ENCODE measurements at regions not wholly inside any gene's neighbourhood (a gene's known extent, or its start where the extent isn't known, plus 50 kb on each side); places are given as distances from the start of the nearest gene placed in this dataset.

DNA sequence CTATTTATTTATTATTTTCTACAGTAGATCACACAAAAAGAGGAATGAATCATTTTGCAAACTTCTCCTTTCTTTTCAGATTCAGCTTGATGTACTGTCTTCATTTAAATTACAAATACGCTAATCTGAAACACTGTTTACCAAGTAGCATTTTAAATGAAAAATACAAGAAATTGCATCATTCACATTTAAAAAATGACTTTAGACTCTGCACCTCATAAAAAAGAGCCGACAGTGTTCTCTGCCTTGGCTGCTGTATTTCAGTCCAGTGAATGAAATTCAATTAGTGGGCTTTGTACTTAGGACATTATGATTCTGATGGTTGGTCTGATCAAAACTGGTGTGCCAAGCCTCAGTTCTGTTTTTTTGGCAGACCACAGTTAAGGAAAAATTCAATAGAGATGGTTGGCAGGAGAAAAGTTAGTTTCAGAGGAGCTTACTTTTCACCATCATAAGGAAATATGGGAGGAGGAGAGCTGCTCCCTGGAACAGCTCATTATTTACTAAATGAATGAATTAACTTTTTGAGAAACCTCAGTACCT is 222.4 kb upstream of the ESRRG start:
- Histone ChIP-seq H3K4me1 (no peaks in the 10 kb centered on the region), H3K27me3 (no peaks in the 10 kb centered on the region), H3K36me3 (no peaks in the 10 kb centered on the region), H3K9me3 (no peaks in the 10 kb centered on the region), H3K4me3 (no peak overlapping the region), H3K27ac (no peak overlapping the region)
- DNase-seq (ENCODE audit: low spot score): no peak
- TF ChIP-seq, protein P1, sequence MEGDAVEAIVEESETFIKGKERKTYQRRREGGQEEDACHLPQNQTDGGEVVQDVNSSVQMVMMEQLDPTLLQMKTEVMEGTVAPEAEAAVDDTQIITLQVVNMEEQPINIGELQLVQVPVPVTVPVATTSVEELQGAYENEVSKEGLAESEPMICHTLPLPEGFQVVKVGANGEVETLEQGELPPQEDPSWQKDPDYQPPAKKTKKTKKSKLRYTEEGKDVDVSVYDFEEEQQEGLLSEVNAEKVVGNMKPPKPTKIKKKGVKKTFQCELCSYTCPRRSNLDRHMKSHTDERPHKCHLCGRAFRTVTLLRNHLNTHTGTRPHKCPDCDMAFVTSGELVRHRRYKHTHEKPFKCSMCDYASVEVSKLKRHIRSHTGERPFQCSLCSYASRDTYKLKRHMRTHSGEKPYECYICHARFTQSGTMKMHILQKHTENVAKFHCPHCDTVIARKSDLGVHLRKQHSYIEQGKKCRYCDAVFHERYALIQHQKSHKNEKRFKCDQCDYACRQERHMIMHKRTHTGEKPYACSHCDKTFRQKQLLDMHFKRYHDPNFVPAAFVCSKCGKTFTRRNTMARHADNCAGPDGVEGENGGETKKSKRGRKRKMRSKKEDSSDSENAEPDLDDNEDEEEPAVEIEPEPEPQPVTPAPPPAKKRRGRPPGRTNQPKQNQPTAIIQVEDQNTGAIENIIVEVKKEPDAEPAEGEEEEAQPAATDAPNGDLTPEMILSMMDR (IDR thresholded peaks at IDR 0.05): no peak

DNA sequence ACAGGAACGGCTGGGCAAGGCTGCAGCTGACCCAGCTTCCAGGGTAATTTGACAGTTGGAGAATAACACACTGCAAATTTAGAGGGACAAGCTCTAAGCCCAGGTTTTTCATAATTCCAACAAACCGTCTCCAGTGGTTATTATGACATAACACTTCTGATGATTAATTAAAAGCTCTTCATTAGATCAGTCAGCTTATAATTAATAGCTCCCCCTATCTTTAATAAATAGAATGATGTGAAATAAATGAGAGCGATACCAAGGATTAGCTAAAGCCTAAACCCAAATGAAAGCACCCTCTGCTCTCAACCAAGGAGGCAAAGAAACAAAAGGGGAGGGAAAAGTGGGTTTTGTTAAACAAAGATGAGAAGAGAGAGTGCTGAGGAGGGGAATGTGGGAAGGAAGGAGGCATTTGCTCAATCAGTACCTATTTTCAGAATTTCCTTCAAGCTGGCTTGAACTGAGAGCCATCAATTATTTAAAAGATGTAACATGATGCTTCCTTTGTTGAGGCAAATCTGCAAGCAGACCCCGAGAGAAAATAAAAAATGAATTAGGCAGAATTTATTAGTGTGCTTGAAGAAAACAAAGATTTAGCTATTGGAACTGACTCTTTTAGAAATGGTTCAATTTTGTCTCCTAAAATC is 221.8 kb upstream of the ESRRG start:
- Histone ChIP-seq H3K27ac (no peak overlapping the region), H3K4me1 (no peaks in the 10 kb centered on the region), H3K27me3 (no peaks in the 10 kb centered on the region), H3K36me3 (no peaks in the 10 kb centered on the region), H3K9me3 (no peaks in the 10 kb centered on the region), H3K4me3 (no peak overlapping the region)
- no peak for DNase-seq (ENCODE audit: low spot score)
- TF ChIP-seq, protein P1 (IDR thresholded peaks at IDR 0.05): no peak

DNA sequence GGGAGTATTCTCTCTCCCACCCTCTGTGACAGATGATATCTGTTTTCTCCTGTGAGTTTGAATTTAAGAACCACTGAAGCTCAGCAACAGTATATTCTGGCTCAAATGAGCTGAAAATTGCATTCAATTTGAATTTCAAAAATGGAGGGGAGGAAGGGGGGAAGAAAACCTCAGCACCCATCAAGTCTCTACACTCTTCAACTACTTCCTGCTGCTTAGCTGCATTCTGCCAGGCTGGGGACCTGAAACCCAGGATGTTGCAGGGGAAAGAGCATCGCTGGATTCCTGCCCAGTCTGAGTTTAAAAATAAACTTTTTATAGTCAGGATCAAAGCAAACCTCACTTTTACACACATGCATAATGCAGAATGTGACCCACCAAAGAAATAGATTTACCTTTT is 214.3 kb upstream of the ESRRG start:
- Histone ChIP-seq H3K4me3 (no peak overlapping the region), H3K27ac (no peak overlapping the region), H3K9me3 (no peaks in the 10 kb centered on the region), H3K36me3 (no peaks in the 10 kb centered on the region), H3K4me1 (no peaks in the 10 kb centered on the region), H3K27me3 (no peaks in the 10 kb centered on the region)
- no peak for DNase-seq (ENCODE audit: low spot score)
- TF ChIP-seq, protein P1 (IDR thresholded peaks at IDR 0.05): no peak

DNA sequence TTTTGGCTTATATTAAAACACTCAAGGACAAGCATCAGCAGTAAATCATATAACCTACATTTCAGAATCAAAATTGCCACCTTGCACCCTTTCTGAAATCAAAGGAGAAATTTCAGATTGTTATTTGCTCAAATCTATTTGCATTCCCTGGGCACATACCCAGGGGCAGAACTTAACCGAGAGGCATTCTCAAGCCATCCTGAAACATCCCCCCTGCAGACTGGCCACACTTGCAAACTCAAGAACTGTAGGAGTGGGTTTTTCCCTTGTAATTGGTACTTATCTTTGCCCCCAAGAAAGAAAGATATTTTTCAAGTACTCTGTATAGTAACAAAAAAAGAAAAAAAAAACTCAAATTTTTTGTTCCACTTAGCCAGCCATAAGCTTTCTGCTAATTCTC is 213.6 kb upstream of the ESRRG start:
- H3K9me3 ChIP-seq: no peaks in the 10 kb centered on the region
- H3K4me1 ChIP-seq: no peaks in the 10 kb centered on the region
- no peak for DNase-seq (ENCODE audit: low spot score)
- H3K4me3 ChIP-seq: no peak overlapping the region
- no peaks in the 10 kb centered on the region for H3K36me3 ChIP-seq
- H3K27me3 ChIP-seq: no peaks in the 10 kb centered on the region
- TF ChIP-seq, protein P1 (IDR thresholded peaks at IDR 0.05): no peak
- no peak overlapping the region for H3K27ac ChIP-seq

DNA sequence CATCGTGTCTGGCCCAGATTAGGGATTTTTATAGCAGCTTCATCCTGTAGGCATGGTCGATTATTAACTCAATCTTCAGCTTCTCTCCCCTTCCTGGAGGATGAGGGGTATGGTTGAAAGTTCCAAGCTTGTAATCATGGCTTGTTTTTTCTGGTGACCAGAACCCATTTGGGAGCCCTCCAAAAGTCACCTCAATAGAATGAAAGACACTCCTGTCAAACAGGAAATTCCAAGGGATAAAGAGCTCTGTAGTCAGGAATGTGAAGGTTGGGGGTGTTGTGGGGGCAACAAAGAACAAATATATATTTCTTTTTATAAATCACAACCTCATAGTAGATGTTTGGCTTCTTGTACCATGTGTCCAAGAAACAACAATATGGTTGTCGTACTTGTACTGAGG is 212.7 kb upstream of the ESRRG start:
- H3K4me3 ChIP-seq: no peak overlapping the region
- no peak overlapping the region for H3K27ac ChIP-seq
- DNase-seq (ENCODE audit: low spot score): no peak
- H3K4me1 ChIP-seq: no peaks in the 10 kb centered on the region
- TF ChIP-seq, protein P1 (IDR thresholded peaks at IDR 0.05): no peak
- no peaks in the 10 kb centered on the region for H3K27me3 ChIP-seq
- no peaks in the 10 kb centered on the region for H3K36me3 ChIP-seq
- no peaks in the 10 kb centered on the region for H3K9me3 ChIP-seq

DNA sequence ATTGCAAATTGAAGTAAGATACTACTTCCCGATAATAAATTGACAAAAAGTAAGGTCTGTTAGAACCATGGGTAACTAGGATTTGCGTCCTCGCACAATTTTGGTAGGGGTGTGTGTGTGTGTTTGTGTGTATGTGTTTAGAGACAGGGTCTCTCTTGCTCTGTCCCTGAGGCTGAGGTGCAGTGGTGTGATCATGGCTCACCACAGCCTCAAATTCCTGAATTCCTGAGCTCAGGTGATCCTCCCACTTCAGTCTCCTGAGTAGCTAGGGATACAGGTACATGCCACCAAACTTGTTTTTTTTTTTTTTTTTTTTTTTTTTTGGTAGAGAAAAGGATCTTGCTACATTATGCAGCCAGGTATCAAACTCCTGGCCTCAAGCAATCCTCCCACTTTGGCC is 209.2 kb upstream of the ESRRG start:
- Histone ChIP-seq H3K27ac (no peak overlapping the region), H3K9me3 (no peaks in the 10 kb centered on the region), H3K27me3 (no peaks in the 10 kb centered on the region), H3K4me3 (no peak overlapping the region), H3K4me1 (no peaks in the 10 kb centered on the region), H3K36me3 (no peaks in the 10 kb centered on the region)
- DNase-seq (ENCODE audit: low spot score): no peak
- TF ChIP-seq, protein P1 (IDR thresholded peaks at IDR 0.05): no peak
